ENCODE measurements at regions not wholly inside any gene's neighbourhood (a gene's known extent, or its start where the extent isn't known, plus 50 kb on each side); places are given as distances from the start of the nearest gene placed in this dataset.

- Histone ChIP-seq H3K27me3 (no peaks in the 10 kb centered on the region), H3K4me1 (no peaks in the 10 kb centered on the region), H3K36me3 (ENCODE audit: low read depth, missing control alignments) (no peaks in the 10 kb centered on the region), H3K27ac (no peak overlapping the region), H3K9me3 (no peaks in the 10 kb centered on the region), H3K4me3 (no peak overlapping the region)
- TF ChIP-seq CTCF (IDR thresholded peaks at IDR 0.05) (no peak), POLR2A (IDR thresholded peaks at IDR 0.05) (no peak)
- DNase-seq, result no peak
- intact Hi-C loops (cut with DNase I; ENCODE audit: low total_unique reads), result no loop called here
- 63 to 85% methylated on average over 4 of the region's 4 CpGs for WGBS, 2 donors
These were observed 606.0 kb downstream of the INHBA start for GRCh38 chr7:41096917-41097316.

- TF ChIP-seq CTCF (IDR thresholded peaks at IDR 0.05), result no peak
These were observed 609.7 kb downstream of the INHBA start for GRCh38 chr7:41093141-41093540.

GRCh38 chr7:41085244-41085643 is 617.6 kb downstream of the INHBA start:
- no peaks in the 10 kb centered on the region for H3K27me3 ChIP-seq
- 82 to 85% methylated on average over 2 of the region's 2 CpGs for WGBS, 2 donors
- H3K4me3 ChIP-seq, result no peak overlapping the region
- DNase-seq, result no peak
- no peaks in the 10 kb centered on the region for H3K9me3 ChIP-seq
- H3K27ac ChIP-seq, result no peak overlapping the region
- intact Hi-C loops (cut with DNase I; ENCODE audit: low total_unique reads), result no loop called here
- H3K4me1 ChIP-seq, result no peaks in the 10 kb centered on the region
- no peaks in the 10 kb centered on the region for H3K36me3 ChIP-seq (ENCODE audit: low read depth, missing control alignments)
- no peak for TF ChIP-seq CTCF (IDR thresholded peaks at IDR 0.05)
- no peak for TF ChIP-seq POLR2A (IDR thresholded peaks at IDR 0.05)

More at GRCh38 chr7:41093141-41093540, 609.7 kb downstream of the INHBA start:
- H3K4me3 ChIP-seq, result no peak overlapping the region
- H3K4me1 ChIP-seq, result no peaks in the 10 kb centered on the region
- no peaks in the 10 kb centered on the region for H3K36me3 ChIP-seq (ENCODE audit: low read depth, missing control alignments)
- 90 to 92% methylated on average over 3 of the region's 3 CpGs for WGBS, 2 donors
- no peaks in the 10 kb centered on the region for H3K27me3 ChIP-seq
- no peak for DNase-seq
- H3K27ac ChIP-seq, result no peak overlapping the region
- no peaks in the 10 kb centered on the region for H3K9me3 ChIP-seq
- intact Hi-C loops (cut with DNase I; ENCODE audit: low total_unique reads), result no loop called here

- Histone ChIP-seq H3K27ac (no peak overlapping the region), H3K4me3 (no peak overlapping the region), H3K36me3 (ENCODE audit: low read depth, missing control alignments) (no peaks in the 10 kb centered on the region), H3K27me3 (no peaks in the 10 kb centered on the region), H3K4me1 (no peaks in the 10 kb centered on the region), H3K9me3 (no peaks in the 10 kb centered on the region)
- WGBS, 2 donors, result 74 to 80% methylated on average over 2 of the region's 2 CpGs
- no peak for TF ChIP-seq CTCF (IDR thresholded peaks at IDR 0.05)
- TF ChIP-seq POLR2A (IDR thresholded peaks at IDR 0.05), result no peak
- DNase-seq, result no peak
- intact Hi-C loops (cut with DNase I; ENCODE audit: low total_unique reads), result no loop called here
These were observed 618.5 kb downstream of the INHBA start for GRCh38 chr7:41084381-41084780.

GRCh38 chr7:41069635-41070034 is 633.3 kb downstream of the INHBA start:
- intact Hi-C loops (cut with DNase I; ENCODE audit: low total_unique reads), result no loop called here
- H3K36me3 ChIP-seq (ENCODE audit: low read depth, missing control alignments), result no peaks in the 10 kb centered on the region
- 76 to 82% methylated on average over 3 of the region's 3 CpGs for WGBS, 2 donors
- no peak for DNase-seq
- H3K27me3 ChIP-seq, result no peaks in the 10 kb centered on the region
- TF ChIP-seq POLR2A (IDR thresholded peaks at IDR 0.05), result no peak
- no peak for TF ChIP-seq CTCF (IDR thresholded peaks at IDR 0.05)
- H3K27ac ChIP-seq, result no peak overlapping the region
- H3K4me1 ChIP-seq, result no peaks in the 10 kb centered on the region
- H3K4me3 ChIP-seq, result no peak overlapping the region
- H3K9me3 ChIP-seq, result no peaks in the 10 kb centered on the region
